MM.1S (cell line): ENCODE measurements at regions not wholly inside any gene's neighbourhood (a gene's known extent, or its start where the extent isn't known, plus 50 kb on each side); places are given as distances from the start of the nearest gene placed in this dataset.

Source experiments
- CTCF ChIP-seq: fragments of 300-600 bp; sonication (generic); IDR thresholded peaks from 2 replicates; pipeline ENCODE4 v1.5.1; 2016; ENCODE audit warnings: antibody characterized with exemption, low read length, mixed read lengths
- EZH2 ChIP-seq: fragments of 300-600 bp; sonication (generic); optimal IDR thresholded peaks from 2 replicates; pipeline ENCODE3; 2017; ENCODE audit warnings: low read depth, mild to moderate bottlenecking, antibody characterized with exemption, low read length, mixed read lengths
- EZH2phosphoT487 ChIP-seq: fragments of 300-600 bp; sonication (generic); IDR thresholded peaks from 2 replicates; pipeline ENCODE4 v1.6.1; 2018; ENCODE audit warnings: antibody characterized with exemption, low read length

- TF ChIP-seq CTCF (no peak), EZH2 (no peak), EZH2phosphoT487 (no peak)
Measured at GRCh38 chr7:81630600-81630999, 139.2 kb downstream of the HGF start.
